ENCODE measurements at regions not wholly inside any gene's neighbourhood (a gene's known extent, or its start where the extent isn't known, plus 50 kb on each side); places are given as distances from the start of the nearest gene placed in this dataset.

- TF ChIP-seq PAXIP1 (CRISPR knock-in tag; conservative IDR thresholded peaks at IDR 0.05): peak; percentile 88
- TF ChIP-seq ZNF253 (CRISPR knock-in tag; IDR thresholded peaks at IDR 0.05; ENCODE audit: borderline replicate concordance): no peak
- no peak; the same call in 1 of the 2 replicates for TF ChIP-seq STAT6 (CRISPR knock-in tag; IDR thresholded peaks at IDR 0.05; ENCODE audit: borderline replicate concordance)
- TF ChIP-seq FLYWCH1 (CRISPR knock-in tag; IDR thresholded peaks at IDR 0.05): no peak
- peak; percentile 63; the same call in 1 of the 2 replicates for TF ChIP-seq ADNP (CRISPR knock-in tag; IDR thresholded peaks at IDR 0.05)
- peak; percentile 46; the same call in 1 of the 2 replicates for TF ChIP-seq KDM5B (CRISPR knock-in tag; IDR thresholded peaks at IDR 0.05; ENCODE audit: borderline replicate concordance)
- no peak for TF ChIP-seq ATF3 (CRISPR knock-in tag; IDR thresholded peaks at IDR 0.05)
- TF ChIP-seq THAP8 (CRISPR knock-in tag; IDR thresholded peaks at IDR 0.05; ENCODE audit: borderline replicate concordance): no peak
- TF ChIP-seq BORCS8-MEF2B (CRISPR knock-in tag; IDR thresholded peaks at IDR 0.05): 0 out of 2 replicates have a peak, but pooled peaks have one; percentile 70
- TF ChIP-seq RXRB (CRISPR knock-in tag; IDR thresholded peaks at IDR 0.05; ENCODE audit: borderline replicate concordance): peak; percentile 84
- TF ChIP-seq CREB3 (CRISPR knock-in tag; IDR thresholded peaks at IDR 0.05): no peak
- peak; percentile 95 for TF ChIP-seq HOXA3 (CRISPR knock-in tag; IDR thresholded peaks at IDR 0.05)
- no peak for TF ChIP-seq TERF1 (CRISPR knock-in tag; IDR thresholded peaks at IDR 0.05)
- TF ChIP-seq MAFG (CRISPR knock-in tag; IDR thresholded peaks at IDR 0.05): no peak
- TF ChIP-seq MATR3 (CRISPR knock-in tag; IDR thresholded peaks at IDR 0.05): no peak
- no peak for TF ChIP-seq ZFP36 (IDR thresholded peaks at IDR 0.05; ENCODE audit: borderline replicate concordance, low read depth, low read length, partially characterized antibody)
- no peak for TF ChIP-seq MED8 (CRISPR knock-in tag; IDR thresholded peaks at IDR 0.05; ENCODE audit: insufficient replicate concordance)
- TF ChIP-seq SIN3B (IDR thresholded peaks at IDR 0.05; ENCODE audit: low read length): no peak
- TF ChIP-seq GATAD1 (CRISPR knock-in tag; IDR thresholded peaks at IDR 0.05): peak; percentile 38; the same call in 1 of the 2 replicates
Observed at GRCh38 chr6:167420858-167421766, 96.2 kb downstream of the TTLL2 start (continued).
